B cell (primary cell): ENCODE measurements at regions not wholly inside any gene's neighbourhood (a gene's known extent, or its start where the extent isn't known, plus 50 kb on each side); places are given as distances from the start of the nearest gene placed in this dataset.

Source experiments
- ATAC-seq: fragments of 200-7000 bp; cut with Tn5 transposase; one replicate; pipeline ENCODE4 v1.10.0; 2021; ENCODE audit warnings: low read depth, mild to moderate bottlenecking, moderate number of reproducible peaks, moderate library complexity
- CTCF ChIA-PET: fragments of 350-600 bp; sonication (Branson Sonifier 250); formaldehyde crosslinking; loops from one replicate; lab custom pipeline; 2021; ENCODE audit warnings: antibody characterized with exemption, inconsistent platforms; lab: Charles Lee
- POLR2A ChIA-PET: fragments of 350-600 bp; sonication (Branson Sonifier 250); formaldehyde crosslinking; loops from one replicate; lab custom pipeline; 2021; ENCODE audit warnings: antibody characterized with exemption; lab: Charles Lee
- DNase-seq: peaks from one replicate; pipeline ENCODE4 v3.0.0; 2013
- H2AFZ ChIP-seq: 2 replicates; pipeline ENCODE4 v1.6.1; 2012; ENCODE audit warnings: mild to moderate bottlenecking, low read depth, low read length; ENCODE audit not compliant: insufficient read depth, poor library complexity, severe bottlenecking
- H3K27ac ChIP-seq, 2 donors: 1 replicate in 1 of 2; 2 replicates in 1 of 2; pipeline ENCODE4 v1.5.1; 2012 to 2013; ENCODE audit warnings: low read length in 2 of 2, mild to moderate bottlenecking in 2 of 2, moderate library complexity in 1 of 2
- H3K27me3 ChIP-seq, 4 experiments: fragments of 200-600 bp in 1 of 4; sonication (generic) in 1 of 4; replicated peaks in 1 of 4; 1 replicate in 2 of 4; 2 replicates in 2 of 4; pipeline versions ENCODE4 v1.6.1 to v1.7.0; 2013 to 2016; ENCODE audit warnings: low read length in 3 of 4, mild to moderate bottlenecking in 2 of 4, mixed read lengths in 1 of 4, moderate library complexity in 1 of 4; ENCODE audit not compliant: insufficient read depth in 4 of 4, control insufficient read depth in 3 of 4; ENCODE audit errors: control extremely low read depth in 1 of 4
- H3K36me3 ChIP-seq, 2 experiments: replicated peaks in 1 of 2; 1 replicate in 1 of 2; 2 replicates in 1 of 2; pipeline versions ENCODE4 v1.6.1 to v1.7.1; 2013; ENCODE audit warnings: low read length in 1 of 2; ENCODE audit not compliant: insufficient read depth in 2 of 2, control insufficient read depth in 1 of 2; ENCODE audit errors: control extremely low read depth in 1 of 2, extremely low read depth in 1 of 2
- H3K4me1 ChIP-seq, 2 donors: fragments of 200-600 bp in 1 of 2; sonication (generic) in 1 of 2; 1 replicate in 1 of 2; 2 replicates in 1 of 2; pipeline versions ENCODE4 v1.5.1 to v1.6.1; 2013 to 2017; ENCODE audit warnings: low read length in 2 of 2; ENCODE audit not compliant: control insufficient read depth in 2 of 2, insufficient read depth in 2 of 2
- H3K4me2 ChIP-seq: replicated peaks from 2 replicates; pipeline ENCODE3; 2012; ENCODE audit warnings: mild to moderate bottlenecking, low read depth, low read length; ENCODE audit not compliant: poor library complexity, severe bottlenecking
- H3K4me3 ChIP-seq, 5 experiments: fragments of 200-600 bp in 1 of 5; sonication (generic) in 1 of 5; 1 replicate in 3 of 5; 2 replicates in 2 of 5; pipeline versions ENCODE4 v1.5.1 to v1.7.0; 2011 to 2016; ENCODE audit warnings: low read length in 4 of 5, mild to moderate bottlenecking in 4 of 5, low read depth in 2 of 5, control low read depth in 1 of 5, moderate library complexity in 1 of 5; ENCODE audit not compliant: insufficient read depth in 1 of 5; ENCODE audit errors: control extremely low read depth in 1 of 5, extremely low read depth in 1 of 5
- H3K79me2 ChIP-seq: fragments of 200-600 bp; sonication (generic); one replicate; pipeline ENCODE4 v1.6.0; 2016; ENCODE audit warnings: low read length; ENCODE audit not compliant: control insufficient read depth, insufficient read depth
- H3K9ac ChIP-seq: fragments of 200-600 bp; sonication (generic); 2 replicates; pipeline ENCODE4 v1.6.1; 2017; ENCODE audit warnings: mild to moderate bottlenecking, low read length, moderate library complexity
- H3K9me3 ChIP-seq, 3 donors: one replicate each; pipeline versions ENCODE4 v1.6.1 to v1.7.1; 2013; ENCODE audit warnings: low read length in 2 of 3; ENCODE audit not compliant: control insufficient read depth in 2 of 3, insufficient read depth in 1 of 3; ENCODE audit errors: control extremely low read depth in 1 of 3
- H4K20me1 ChIP-seq: 2 replicates; pipeline ENCODE4 v1.6.0; 2012; ENCODE audit warnings: mild to moderate bottlenecking, low read length; ENCODE audit not compliant: insufficient read depth, control insufficient read depth, poor library complexity, severe bottlenecking
- H3K27ac Mint-ChIP-seq: one replicate; pipeline ENCODE4 v1.8.0; 2021; ENCODE audit warnings: mixed read lengths
- H3K27me3 Mint-ChIP-seq: one replicate; pipeline ENCODE4 v1.8.0; 2021; ENCODE audit warnings: mixed read lengths
- H3K4me1 Mint-ChIP-seq: one replicate; pipeline ENCODE4 v1.8.0; 2021; ENCODE audit warnings: mixed read lengths
- H3K4me3 Mint-ChIP-seq: one replicate; pipeline ENCODE4 v1.8.0; 2021; ENCODE audit warnings: mixed read lengths
- H3K9me3 Mint-ChIP-seq: one replicate; pipeline ENCODE4 v1.8.0; 2022; ENCODE audit warnings: mixed read lengths; ENCODE audit not compliant: insufficient read depth
- EZH2 ChIP-seq: IDR thresholded peaks from 2 replicates; pipeline ENCODE4 v1.6.1; 2012; ENCODE audit warnings: borderline replicate concordance, low read depth, mild to moderate bottlenecking, moderate library complexity, low read length; ENCODE audit not compliant: insufficient read depth, poor library complexity, severe bottlenecking
- WGBS: methylation state at CpG from one replicate; pipeline ENCODE4 v1.1.5; 2013; ENCODE audit warnings: missing lambda C conversion rate; ENCODE audit not compliant: insufficient coverage; 5-methylcytosine and 5-hydroxymethylcytosine counted together
- intact Hi-C: fragments of 100-400 bp; cut with micrococcal nuclease; formaldehyde crosslinking; loops from one replicate; pipeline ENCODE4 v1.10.0; 2022
- TF ChIP-seq, protein P1 (sequence below): fragments of 200-600 bp; IDR thresholded peaks from one replicate; pipeline ENCODE4 v1.8.0; 2022; ENCODE audit warnings: antibody characterized with exemption, mild to moderate bottlenecking

DNA sequence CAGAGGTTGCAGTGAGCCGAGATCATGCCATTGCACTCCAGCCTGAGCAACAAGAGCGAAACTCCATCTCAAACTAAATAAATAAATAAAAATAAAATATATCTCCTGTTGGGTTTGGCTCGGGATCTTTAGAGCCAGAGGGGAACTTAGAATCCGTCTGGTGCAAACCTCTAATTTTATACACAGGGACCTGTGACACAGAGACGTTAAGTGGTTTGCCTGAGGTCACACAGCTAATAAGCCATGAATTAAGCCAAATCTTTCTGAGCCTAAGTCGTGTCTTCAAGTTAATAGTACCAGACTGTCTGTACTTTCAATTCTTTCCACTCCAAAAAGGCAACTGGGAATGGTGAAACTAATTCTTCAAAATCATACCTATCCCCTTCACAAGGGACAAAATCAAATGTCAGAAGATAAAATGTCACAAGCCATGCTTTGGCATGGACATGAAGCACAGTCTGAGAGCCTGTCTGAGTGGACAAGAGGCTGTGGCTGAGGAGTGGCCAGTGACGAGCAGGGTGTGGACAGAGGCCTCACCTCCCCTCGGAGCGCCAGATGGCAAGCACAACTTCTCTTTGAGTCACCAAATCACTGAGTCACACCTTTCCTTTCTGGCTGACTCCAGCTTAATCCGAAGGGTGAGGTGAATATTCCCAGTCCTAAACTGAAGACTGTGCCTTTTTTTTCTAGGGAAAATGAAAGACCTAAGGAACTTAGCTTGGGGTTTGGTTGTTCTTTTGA lies 177.4 kb downstream of the TFAP2A start:
- Histone ChIP-seq H4K20me1 (no peaks in the 10 kb centered on the region), H3K79me2 (no peaks in the 10 kb centered on the region), H3K4me3 (no peak overlapping the region), H3K27ac (no peak overlapping the region), H3K9ac (no peak overlapping the region), H3K4me2 (no peak overlapping the region), H2AFZ (no peak overlapping the region), H3K36me3 (no peaks in the 10 kb centered on the region), H3K9me3 (peaks cover 0 to 3% (median 0%) of the 10 kb centered on the region in 3 donors), H3K4me1 (no peaks in the 10 kb centered on the region), H3K27me3 (peaks cover 0 to 3% (median 0%) of the 10 kb centered on the region in 4 experiments)
- no peak for ATAC-seq
- H3K27ac Mint-ChIP-seq: no peak overlapping the region
- TF ChIP-seq, protein P1, sequence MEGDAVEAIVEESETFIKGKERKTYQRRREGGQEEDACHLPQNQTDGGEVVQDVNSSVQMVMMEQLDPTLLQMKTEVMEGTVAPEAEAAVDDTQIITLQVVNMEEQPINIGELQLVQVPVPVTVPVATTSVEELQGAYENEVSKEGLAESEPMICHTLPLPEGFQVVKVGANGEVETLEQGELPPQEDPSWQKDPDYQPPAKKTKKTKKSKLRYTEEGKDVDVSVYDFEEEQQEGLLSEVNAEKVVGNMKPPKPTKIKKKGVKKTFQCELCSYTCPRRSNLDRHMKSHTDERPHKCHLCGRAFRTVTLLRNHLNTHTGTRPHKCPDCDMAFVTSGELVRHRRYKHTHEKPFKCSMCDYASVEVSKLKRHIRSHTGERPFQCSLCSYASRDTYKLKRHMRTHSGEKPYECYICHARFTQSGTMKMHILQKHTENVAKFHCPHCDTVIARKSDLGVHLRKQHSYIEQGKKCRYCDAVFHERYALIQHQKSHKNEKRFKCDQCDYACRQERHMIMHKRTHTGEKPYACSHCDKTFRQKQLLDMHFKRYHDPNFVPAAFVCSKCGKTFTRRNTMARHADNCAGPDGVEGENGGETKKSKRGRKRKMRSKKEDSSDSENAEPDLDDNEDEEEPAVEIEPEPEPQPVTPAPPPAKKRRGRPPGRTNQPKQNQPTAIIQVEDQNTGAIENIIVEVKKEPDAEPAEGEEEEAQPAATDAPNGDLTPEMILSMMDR: no peak
- TF ChIP-seq EZH2: no peak
- WGBS: 91% methylated on average over 7 of the region's 10 CpGs
- H3K27me3 Mint-ChIP-seq: no peaks in the 10 kb centered on the region
- ChIA-PET POLR2A (no interaction called here), CTCF (no interaction called here)
- H3K4me3 Mint-ChIP-seq: no peak overlapping the region
- H3K9me3 Mint-ChIP-seq: no peaks in the 10 kb centered on the region
- no peak for DNase-seq
- intact Hi-C loops: no loop called here
- no peaks in the 10 kb centered on the region for H3K4me1 Mint-ChIP-seq

DNA sequence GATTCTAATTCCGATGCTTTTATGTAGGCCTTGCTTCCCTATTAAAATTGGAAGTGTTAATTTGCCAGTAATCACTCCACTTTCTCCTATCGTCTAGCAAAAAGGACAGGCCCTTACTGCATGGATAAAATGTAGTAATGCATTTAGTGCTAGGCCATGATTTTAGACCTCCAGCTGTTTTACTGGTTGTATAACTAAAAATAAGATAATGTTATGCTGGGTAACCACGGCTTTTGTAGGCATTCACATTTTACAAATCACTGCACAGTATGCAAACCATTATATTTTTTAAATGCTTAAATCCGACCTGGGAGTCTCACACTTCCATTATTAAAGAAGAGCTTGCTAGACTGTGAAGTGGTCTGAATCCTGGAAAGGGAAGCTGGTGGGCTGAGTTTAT lies 179.5 kb downstream of the TFAP2A start:
- CTCF ChIA-PET: no interaction called here
- TF ChIP-seq, protein P1: no peak
- no peak for TF ChIP-seq EZH2
- no peak for ATAC-seq

More for the DNA sequence above, 179.5 kb downstream of the TFAP2A start:
- Histone ChIP-seq H3K4me2 (no peak overlapping the region), H3K4me3 (no peak overlapping the region), H3K36me3 (no peaks in the 10 kb centered on the region), H3K9ac (no peak overlapping the region), H3K9me3 (no peaks in the 10 kb centered on the region), H4K20me1 (no peaks in the 10 kb centered on the region), H3K27me3 (peaks cover 0 to 3% (median 0%) of the 10 kb centered on the region in 4 experiments), H2AFZ (no peak overlapping the region), H3K79me2 (no peaks in the 10 kb centered on the region), H3K4me1 (no peaks in the 10 kb centered on the region), H3K27ac (no peak overlapping the region)
- intact Hi-C loops: no loop called here
- no CpG with 5 or more reads among the region's 4 CpGs for WGBS
- DNase-seq: no peak
- POLR2A ChIA-PET: no interaction called here
- no peaks in the 10 kb centered on the region for H3K4me1 Mint-ChIP-seq
- peaks cover 3% of the 10 kb centered on the region for H3K9me3 Mint-ChIP-seq
- H3K4me3 Mint-ChIP-seq: no peak overlapping the region
- no peaks in the 10 kb centered on the region for H3K27me3 Mint-ChIP-seq
- H3K27ac Mint-ChIP-seq: no peak overlapping the region
